Thoracic aorta (tissue), 2 donors: ENCODE measurements at regions not wholly inside any gene's neighbourhood (a gene's known extent, or its start where the extent isn't known, plus 50 kb on each side); places are given as distances from the start of the nearest gene placed in this dataset.

Source experiments
- ATAC-seq: fragments of 150-250 bp; one replicate; pipeline ENCODE4 v1.8.0; 2017; ENCODE audit warnings: low read depth; ENCODE audit not compliant: insufficient number of reproducible peaks, low FRiP score
- DNase-seq: peaks from one replicate; pipeline ENCODE4 v3.0.0-alpha.2; 2020; ENCODE audit warnings: low spot score
- H3K27ac ChIP-seq, 2 donors: fragments of 200-600 bp; sonication (generic); 1 replicate in 1 of 2; 2 replicates in 1 of 2; pipeline ENCODE4 v1.5.1; 2016; ENCODE audit warnings: mild to moderate bottlenecking in 2 of 2, moderate library complexity in 2 of 2
- H3K27me3 ChIP-seq: fragments of 200-600 bp; sonication (generic); replicated peaks from 2 replicates; pipeline ENCODE4 v1.6.0; 2016; ENCODE audit warnings: mild to moderate bottlenecking; ENCODE audit not compliant: insufficient read depth
- H3K36me3 ChIP-seq: fragments of 200-600 bp; sonication (generic); one replicate; pipeline ENCODE4 v1.5.1; 2016
- H3K4me1 ChIP-seq, 2 donors: fragments of 200-600 bp; sonication (generic); 1 replicate in 1 of 2; 2 replicates in 1 of 2; pipeline versions ENCODE4 v1.5.1 to v1.6.0; 2016; ENCODE audit warnings: low read depth in 2 of 2, mild to moderate bottlenecking in 1 of 2; ENCODE audit not compliant: control insufficient read depth in 1 of 2
- H3K4me3 ChIP-seq: fragments of 200-600 bp; sonication (generic); 2 replicates; pipeline ENCODE4 v1.5.1; 2016; ENCODE audit warnings: mild to moderate bottlenecking
- H3K9me3 ChIP-seq: fragments of 200-600 bp; sonication (generic); 2 replicates; pipeline ENCODE4 v1.5.1; 2016
- CTCF ChIP-seq: fragments of 200-600 bp; sonication (generic); IDR thresholded peaks from one replicate; pipeline ENCODE4 v1.5.1; 2019; ENCODE audit warnings: antibody characterized with exemption

GRCh38 chr2:161480123-161480522, 64.0 kb downstream of the TBR1 start:
- no peaks in the 10 kb centered on the region for H3K36me3 ChIP-seq
- H3K4me3 ChIP-seq, result no peak overlapping the region
- no peaks in the 10 kb centered on the region for H3K4me1 ChIP-seq
- ATAC-seq (no peak), DNase-seq (no peak)
- no peak for TF ChIP-seq CTCF
- no peak overlapping the region for H3K27ac ChIP-seq
- H3K9me3 ChIP-seq, result peaks cover 12% of the 10 kb centered on the region
- H3K27me3 ChIP-seq, result no peaks in the 10 kb centered on the region

- no peaks in the 10 kb centered on the region for H3K4me1 ChIP-seq
- ATAC-seq (no peak), DNase-seq (no peak)
- H3K36me3 ChIP-seq, result no peaks in the 10 kb centered on the region
- no peak for TF ChIP-seq CTCF
- peaks cover 12% of the 10 kb centered on the region for H3K9me3 ChIP-seq
- H3K4me3 ChIP-seq, result no peak overlapping the region
- H3K27me3 ChIP-seq, result no peaks in the 10 kb centered on the region
- H3K27ac ChIP-seq, result no peak overlapping the region
Observed at GRCh38 chr2:161481619-161482018, 65.5 kb downstream of the TBR1 start.

- Histone ChIP-seq H3K4me1 (no peaks in the 10 kb centered on the region), H3K36me3 (no peaks in the 10 kb centered on the region), H3K4me3 (no peak overlapping the region), H3K27ac (no peak overlapping the region), H3K9me3 (peaks cover 12% of the 10 kb centered on the region), H3K27me3 (no peaks in the 10 kb centered on the region)
- DNase-seq (no peak), ATAC-seq (no peak)
- no peak for TF ChIP-seq CTCF
Observed at GRCh38 chr2:161484061-161484460, 68.0 kb downstream of the TBR1 start.

- DNase-seq (no peak), ATAC-seq (no peak)
- H3K27me3 ChIP-seq, result no peaks in the 10 kb centered on the region
- H3K4me1 ChIP-seq, result no peaks in the 10 kb centered on the region
- no peak overlapping the region for H3K27ac ChIP-seq
- no peak overlapping the region for H3K4me3 ChIP-seq
- H3K9me3 ChIP-seq, result peaks cover 7% of the 10 kb centered on the region
- no peaks in the 10 kb centered on the region for H3K36me3 ChIP-seq
- TF ChIP-seq CTCF, result no peak
Observed at GRCh38 chr2:161486111-161486510, 70.0 kb downstream of the TBR1 start.

GRCh38 chr2:161488131-161488699, 72.1 kb downstream of the TBR1 start:
- TF ChIP-seq CTCF, result no peak
- Histone ChIP-seq H3K9me3 (no peaks in the 10 kb centered on the region), H3K27ac (no peak overlapping the region), H3K4me3 (no peak overlapping the region), H3K27me3 (no peaks in the 10 kb centered on the region), H3K4me1 (no peaks in the 10 kb centered on the region), H3K36me3 (no peaks in the 10 kb centered on the region)
- ATAC-seq (no peak), DNase-seq (no peak)
